IMR-90 (cell line): ENCODE measurements at regions not wholly inside any gene's neighbourhood (a gene's known extent, or its start where the extent isn't known, plus 50 kb on each side); places are given as distances from the start of the nearest gene placed in this dataset.

Source experiments
- ATAC-seq: fragments of 200-7000 bp; cut with Tn5 transposase; 2 replicates; pipeline ENCODE4 v1.9.1; 2020; ENCODE audit warnings: low read depth, mild to moderate bottlenecking, moderate library complexity
- BruUV-seq: library from RNA; stranded (reverse); fragments of 400-500 nt; replicated peaks from 2 replicates; lab custom pipeline; 2021; lab: Mats Ljungman, UMichigan
- CTCF ChIA-PET: fragments of 300-600 bp; formaldehyde crosslinking; extraction: SDS; loops from one replicate; lab custom pipeline; 2021; ENCODE audit warnings: antibody characterized with exemption; lab: Yijun Ruan, JAX
- POLR2A ChIA-PET: fragments of 300-600 bp; sonication (Branson Sonifier 250); formaldehyde crosslinking; loops from one replicate; lab custom pipeline; 2022; ENCODE audit warnings: antibody characterized with exemption; ENCODE audit not compliant: unreplicated experiment; lab: Charles Lee
- DNase-seq: peaks from one replicate; pipeline ENCODE4 v3.0.0; 2013
- H2AFZ ChIP-seq: replicated peaks from 2 replicates; pipeline ENCODE3; 2013; ENCODE audit warnings: low read length, mild to moderate bottlenecking; ENCODE audit not compliant: poor library complexity
- H2AK5ac ChIP-seq: 2 replicates; pipeline ENCODE4 v1.6.1; 2013; ENCODE audit warnings: low read depth, low read length, inconsistent platforms
- H2AK9ac ChIP-seq: replicated peaks from 2 replicates; pipeline ENCODE3; 2013; ENCODE audit warnings: mild to moderate bottlenecking, low read depth, low read length, moderate library complexity; ENCODE audit not compliant: poor library complexity
- H2BK120ac ChIP-seq: 2 replicates; pipeline ENCODE4 v1.6.1; 2013; ENCODE audit warnings: low read depth, low read length, inconsistent platforms
- H2BK15ac ChIP-seq: 3 replicates; pipeline ENCODE4 v1.6.1; 2013; ENCODE audit warnings: low read depth, low read length, inconsistent platforms
- H2BK20ac ChIP-seq: 2 replicates; pipeline ENCODE4 v1.6.1; 2013; ENCODE audit warnings: low read depth, mild to moderate bottlenecking, inconsistent platforms, low read length, moderate library complexity
- H2BK5ac ChIP-seq: 2 replicates; pipeline ENCODE4 v1.6.1; 2013; ENCODE audit warnings: mild to moderate bottlenecking, low read depth, low read length, inconsistent platforms; ENCODE audit not compliant: poor library complexity, severe bottlenecking
- H3K14ac ChIP-seq: replicated peaks from 2 replicates; pipeline ENCODE4 v1.6.1; 2013; ENCODE audit warnings: low read depth, low read length, inconsistent platforms
- H3K18ac ChIP-seq: 2 replicates; pipeline ENCODE4 v1.6.1; 2013; ENCODE audit warnings: low read depth, low read length, control low read depth
- H3K23ac ChIP-seq: 2 replicates; pipeline ENCODE4 v1.6.1; 2013; ENCODE audit warnings: low read depth, low read length, inconsistent platforms
- H3K27ac ChIP-seq: 2 replicates; pipeline ENCODE4 v1.5.1; 2013; ENCODE audit warnings: mild to moderate bottlenecking, control low read depth, low read length; ENCODE audit not compliant: insufficient read depth
- H3K27me3 ChIP-seq: 2 replicates; pipeline ENCODE4 v1.6.1; 2013; ENCODE audit warnings: low read length; ENCODE audit not compliant: control insufficient read depth, insufficient read depth
- H3K36me3 ChIP-seq: 2 replicates; pipeline ENCODE4 v1.6.1; 2013; ENCODE audit warnings: low read length, mixed read lengths; ENCODE audit not compliant: control insufficient read depth, insufficient read depth
- H3K4ac ChIP-seq: 2 replicates; pipeline ENCODE4 v1.6.1; 2013; ENCODE audit warnings: low read depth, low read length, inconsistent platforms
- H3K4me1 ChIP-seq: 2 replicates; pipeline ENCODE4 v1.6.1; 2013; ENCODE audit warnings: low read length, mixed read lengths; ENCODE audit not compliant: control insufficient read depth, insufficient read depth
- H3K4me2 ChIP-seq: 2 replicates; pipeline ENCODE4 v1.6.1; 2013; ENCODE audit warnings: low read depth, mild to moderate bottlenecking, control low read depth, low read length, moderate library complexity
- H3K4me3 ChIP-seq: 2 replicates; pipeline ENCODE4 v1.5.1; 2013; ENCODE audit warnings: low read depth, mild to moderate bottlenecking, control low read depth, low read length, moderate library complexity; ENCODE audit not compliant: insufficient read depth
- H3K56ac ChIP-seq: 2 replicates; pipeline ENCODE4 v1.6.1; 2013; ENCODE audit warnings: low read length, inconsistent platforms; ENCODE audit not compliant: insufficient read depth; ENCODE audit errors: extremely low read depth
- H3K79me1 ChIP-seq, 2 experiments: 2 replicates each; pipeline ENCODE4 v1.6.1; 2013; ENCODE audit warnings: low read length in 2 of 2, inconsistent platforms in 1 of 2, low read depth in 1 of 2
- H3K9ac ChIP-seq: 2 replicates; pipeline ENCODE4 v1.6.1; 2013; ENCODE audit warnings: low read depth, low read length, control low read depth
- H3K9me1 ChIP-seq: 2 replicates; pipeline ENCODE4 v1.6.1; 2013; ENCODE audit warnings: low read length, inconsistent platforms; ENCODE audit not compliant: insufficient read depth
- H3K9me3 ChIP-seq: 2 replicates; pipeline ENCODE4 v1.6.1; 2013; ENCODE audit warnings: low read length; ENCODE audit not compliant: control insufficient read depth, insufficient read depth
- H4K20me1 ChIP-seq: 2 replicates; pipeline ENCODE4 v1.6.1; 2013; ENCODE audit warnings: low read length, inconsistent platforms; ENCODE audit not compliant: insufficient read depth
- H4K5ac ChIP-seq: 2 replicates; pipeline ENCODE4 v1.6.1; 2013; ENCODE audit warnings: mild to moderate bottlenecking, low read depth, low read length, control low read depth
- H4K8ac ChIP-seq, 2 experiments: 2 replicates each; pipeline ENCODE4 v1.6.1; 2013; ENCODE audit warnings: low read depth in 2 of 2, low read length in 2 of 2, control low read depth in 1 of 2, inconsistent platforms in 1 of 2
- H4K91ac ChIP-seq: 2 replicates; pipeline ENCODE4 v1.6.1; 2013; ENCODE audit warnings: low read depth, low read length, inconsistent platforms; ENCODE audit not compliant: insufficient read depth
- BHLHE40 ChIP-seq: fragments of 150-350 bp; IDR thresholded peaks from 2 replicates; pipeline ENCODE4 v1.6.1; 2016; ENCODE audit warnings: mild to moderate bottlenecking, low read depth, low read length
- CEBPB ChIP-seq: IDR thresholded peaks from 2 replicates; pipeline ENCODE4 v1.6.1; 2012; ENCODE audit warnings: low read depth, low read length, improper control_type of control experiment
- CHD1 ChIP-seq: IDR thresholded peaks from 2 replicates; pipeline ENCODE4 v1.6.1; 2012; ENCODE audit warnings: low read depth, low read length, improper control_type of control experiment
- CTCF ChIP-seq: conservative IDR thresholded peaks from 2 replicates; pipeline ENCODE4 v1.5.1; 2012; ENCODE audit warnings: mild to moderate bottlenecking, low read depth, low read length, improper control_type of control experiment
- ELK1 ChIP-seq: fragments of 150-350 bp; IDR thresholded peaks from 2 replicates; pipeline ENCODE4 v1.6.1; 2016; ENCODE audit warnings: low read depth, mild to moderate bottlenecking, low read length, moderate library complexity, borderline replicate concordance
- FOS ChIP-seq: fragments of 150-350 bp; IDR thresholded peaks from 2 replicates; pipeline ENCODE4 v1.6.1; 2016; ENCODE audit warnings: low read depth, low read length
- MAFK ChIP-seq: IDR thresholded peaks from 2 replicates; pipeline ENCODE4 v1.6.1; 2012; ENCODE audit warnings: low read depth, low read length, improper control_type of control experiment
- MAZ ChIP-seq: IDR thresholded peaks from 2 replicates; pipeline ENCODE4 v1.6.1; 2012; ENCODE audit warnings: low read depth, mild to moderate bottlenecking, low read length, improper control_type of control experiment, moderate library complexity, borderline replicate concordance
- MXI1 ChIP-seq: IDR thresholded peaks from 2 replicates; pipeline ENCODE4 v1.6.1; 2012; ENCODE audit warnings: low read depth, mild to moderate bottlenecking, low read length, moderate library complexity, borderline replicate concordance
- NFE2L2 ChIP-seq: fragments of 150-350 bp; IDR thresholded peaks from 2 replicates; pipeline ENCODE4 v1.6.1; 2016; ENCODE audit warnings: low read depth, mild to moderate bottlenecking, low read length
- POLR2A ChIP-seq: IDR thresholded peaks from 2 replicates; pipeline ENCODE4 v1.6.1; 2012; ENCODE audit warnings: mild to moderate bottlenecking, low read depth, low read length
- RAD21 ChIP-seq: IDR thresholded peaks from 2 replicates; pipeline ENCODE4 v1.6.1; 2012; ENCODE audit warnings: low read length, improper control_type of control experiment
- RCOR1 ChIP-seq: IDR thresholded peaks from 2 replicates; pipeline ENCODE4 v1.6.1; 2012; ENCODE audit warnings: mild to moderate bottlenecking, low read length, improper control_type of control experiment; ENCODE audit not compliant: insufficient replicate concordance
- RFX5 ChIP-seq: IDR thresholded peaks from 2 replicates; pipeline ENCODE4 v1.8.0; 2012; ENCODE audit warnings: low read depth, mild to moderate bottlenecking, low read length, moderate library complexity
- SMC3 ChIP-seq: fragments of 150-350 bp; IDR thresholded peaks from 2 replicates; pipeline ENCODE4 v1.6.1; 2016; ENCODE audit warnings: low read depth, mild to moderate bottlenecking, antibody characterized with exemption, low read length, moderate library complexity
- USF2 ChIP-seq: fragments of 150-350 bp; IDR thresholded peaks from 2 replicates; pipeline ENCODE4 v1.6.1; 2017; ENCODE audit warnings: mild to moderate bottlenecking, antibody characterized with exemption, low read length, low read depth
- dilution Hi-C: fragments of 300-500 bp; cut with HindIII; formaldehyde crosslinking; loops from one replicate; pipeline ENCODE4 v1.14.3; 2018; ENCODE audit warnings: low sequenced_read_pairs; ENCODE audit not compliant: unreplicated experiment
- in situ Hi-C: fragments of 300-500 bp; cut with MboI; formaldehyde crosslinking; loops from 3 replicates; pipeline ENCODE4 v1.14.3; 2019; ENCODE audit warnings: low sequenced_read_pairs, inconsistent platforms, mixed read lengths
- intact Hi-C: fragments of 100-400 bp; cut with micrococcal nuclease; formaldehyde crosslinking; loops from 2 replicates; pipeline ENCODE4 v1.10.0; 2022

GRCh38 chr20:21968486-21968885, 263.0 kb downstream of the PAX1 start:
- H2AK9ac ChIP-seq = no peak overlapping the region

More at GRCh38 chr20:21968486-21968885, 263.0 kb downstream of the PAX1 start:
- Histone ChIP-seq H3K9me3 (peaks cover 6% of the 10 kb centered on the region), H2BK120ac (no peak overlapping the region), H3K56ac (no peak overlapping the region), H3K4me2 (no peak overlapping the region), H3K79me1 (no peaks in the 10 kb centered on the region), H3K4ac (no peak overlapping the region), H3K9ac (no peak overlapping the region), H4K20me1 (no peaks in the 10 kb centered on the region), H3K14ac (no peak overlapping the region), H2BK5ac (no peak overlapping the region), H3K9me1 (no peaks in the 10 kb centered on the region), H4K91ac (no peak overlapping the region), H3K27ac (no peak overlapping the region), H2BK20ac (no peak overlapping the region), H2AK5ac (no peak overlapping the region), H4K5ac (no peak overlapping the region), H3K18ac (no peak overlapping the region), H3K27me3 (no peaks in the 10 kb centered on the region), H3K4me1 (no peaks in the 10 kb centered on the region), H3K4me3 (no peak overlapping the region), H2AFZ (no peak overlapping the region), H3K36me3 (no peaks in the 10 kb centered on the region), H3K23ac (no peak overlapping the region), H4K8ac (no peak overlapping the region), H2BK15ac (no peak overlapping the region)
- no peak for DNase-seq
- CTCF ChIA-PET = no interaction called here
- in situ Hi-C loops = no loop called here
- dilution Hi-C loops = no loop called here
- ATAC-seq = no peak
- POLR2A ChIA-PET = no interaction called here
- BruUV-seq = no TSS peak
- intact Hi-C loops = no loop called here
- no peak for TF ChIP-seq CTCF
- no peak for TF ChIP-seq SMC3
- no peak for TF ChIP-seq RFX5
- TF ChIP-seq USF2 = no peak
- no peak for TF ChIP-seq RCOR1
- no peak for TF ChIP-seq NFE2L2
- TF ChIP-seq MAFK = no peak
- no peak for TF ChIP-seq MAZ
- TF ChIP-seq BHLHE40 = no peak
- TF ChIP-seq MXI1 = no peak
- no peak for TF ChIP-seq CEBPB
- no peak for TF ChIP-seq CHD1
- no peak for TF ChIP-seq FOS
- no peak for TF ChIP-seq RAD21
- TF ChIP-seq POLR2A = no peak
- TF ChIP-seq ELK1 = no peak
